Bronchial epithelial cell (primary cell): ENCODE measurements at regions not wholly inside any gene's neighbourhood (a gene's known extent, or its start where the extent isn't known, plus 50 kb on each side); places are given as distances from the start of the nearest gene placed in this dataset.
A peak's percentile ranks its signal among the peaks of the same experiment; 100 is the strongest.

ENCODE experiments used
- DNase-seq: peaks from one replicate; pipeline ENCODE4 v3.0.0-alpha.2; 2010; ENCODE audit warnings: low read depth
- FAIRE-seq: peaks from 2 replicates; lab custom pipeline; 2011; peaks lifted over from hg19 to GRCh38; lab: Jason Lieb, UNC
- H3K27me3 ChIP-seq: 2 replicates; pipeline ENCODE4 v1.5.1; 2011; ENCODE audit warnings: low read length; ENCODE audit not compliant: control insufficient read depth, insufficient read depth
- H3K36me3 ChIP-seq: 2 replicates; pipeline ENCODE4 v1.5.1; 2011; ENCODE audit warnings: low read length; ENCODE audit not compliant: control insufficient read depth, insufficient read depth
- H3K4me3 ChIP-seq: 2 replicates; pipeline ENCODE4 v1.5.1; 2011; ENCODE audit warnings: mild to moderate bottlenecking, low read depth, low read length, control low read depth
- CTCF ChIP-seq: IDR thresholded peaks from 2 replicates; pipeline ENCODE4 v1.5.1; 2011; ENCODE audit warnings: mild to moderate bottlenecking, moderate library complexity, low read length, control low read depth, inconsistent platforms; ENCODE audit not compliant: insufficient read depth, severe bottlenecking

DNA sequence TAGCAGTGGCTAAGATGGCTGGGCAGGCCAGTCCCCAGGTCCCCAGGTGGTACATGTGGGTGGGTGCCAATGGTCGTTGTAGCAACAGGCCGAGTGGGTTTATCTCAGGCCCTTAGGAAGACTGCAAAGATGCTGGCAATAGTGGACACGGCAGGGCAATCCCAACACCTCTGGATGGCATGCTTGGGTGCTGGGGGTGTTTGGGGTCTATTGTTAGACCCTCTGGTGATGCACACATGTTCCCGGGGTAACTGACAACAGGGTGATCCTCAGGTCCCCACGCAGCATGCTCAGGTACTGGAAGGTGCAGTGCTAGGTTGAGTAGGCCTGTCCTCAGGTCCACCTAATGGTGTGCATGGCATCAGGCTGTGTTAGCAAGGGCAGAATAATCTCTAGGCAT is 267.5 kb downstream of the ANKRD50 start:
- TF ChIP-seq CTCF: no peak
- Histone ChIP-seq H3K36me3 (no peaks in the 10 kb centered on the region), H3K4me3 (no peak overlapping the region), H3K27me3 (no peaks in the 10 kb centered on the region)
- peak; percentile 81 for FAIRE-seq
- no peak for DNase-seq

DNA sequence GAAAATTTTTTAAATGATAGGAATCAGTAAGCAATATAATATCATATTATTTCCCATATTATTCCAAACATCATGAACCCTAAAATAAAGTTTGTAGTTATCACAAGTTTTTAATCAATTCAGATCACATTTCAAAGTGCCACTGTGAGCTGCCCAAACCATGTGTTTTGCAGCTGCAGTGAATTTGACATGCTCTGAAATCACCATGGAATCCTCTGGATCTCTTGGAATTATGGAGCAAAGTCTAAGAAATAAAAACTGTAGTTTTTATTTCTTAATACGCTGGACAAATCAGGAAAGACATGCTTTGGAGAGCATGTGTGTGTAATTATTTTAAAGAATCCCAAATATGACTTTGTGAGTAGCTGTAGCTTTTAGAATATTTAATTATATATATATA is 262.7 kb downstream of the ANKRD50 start:
- no peak for FAIRE-seq
- no peak for TF ChIP-seq CTCF
- DNase-seq: no peak
- Histone ChIP-seq H3K27me3 (no peaks in the 10 kb centered on the region), H3K4me3 (no peak overlapping the region), H3K36me3 (no peaks in the 10 kb centered on the region)

DNA sequence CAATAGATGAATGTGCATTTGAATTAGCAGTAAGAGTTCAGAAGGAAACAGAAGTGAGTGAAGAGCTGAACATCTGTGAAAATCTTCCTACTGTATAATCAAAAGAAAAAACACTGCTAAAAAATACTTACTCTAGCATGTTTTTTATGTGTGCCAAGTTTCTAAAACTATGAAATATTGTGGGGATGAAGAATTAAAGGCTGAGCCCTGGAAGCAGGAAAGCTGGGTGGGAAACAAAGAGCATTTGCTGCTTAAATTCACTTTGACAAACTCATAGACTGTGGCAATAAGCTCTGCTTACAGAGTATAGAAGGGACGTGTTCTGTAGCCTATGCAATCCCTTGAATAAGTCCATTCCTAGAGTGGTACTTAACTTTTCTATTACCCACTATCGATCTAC is 261.7 kb downstream of the ANKRD50 start:
- H3K4me3 ChIP-seq: no peak overlapping the region
- H3K27me3 ChIP-seq: no peaks in the 10 kb centered on the region
- no peaks in the 10 kb centered on the region for H3K36me3 ChIP-seq
- no peak for TF ChIP-seq CTCF
- DNase-seq (no peak), FAIRE-seq (no peak)

DNA sequence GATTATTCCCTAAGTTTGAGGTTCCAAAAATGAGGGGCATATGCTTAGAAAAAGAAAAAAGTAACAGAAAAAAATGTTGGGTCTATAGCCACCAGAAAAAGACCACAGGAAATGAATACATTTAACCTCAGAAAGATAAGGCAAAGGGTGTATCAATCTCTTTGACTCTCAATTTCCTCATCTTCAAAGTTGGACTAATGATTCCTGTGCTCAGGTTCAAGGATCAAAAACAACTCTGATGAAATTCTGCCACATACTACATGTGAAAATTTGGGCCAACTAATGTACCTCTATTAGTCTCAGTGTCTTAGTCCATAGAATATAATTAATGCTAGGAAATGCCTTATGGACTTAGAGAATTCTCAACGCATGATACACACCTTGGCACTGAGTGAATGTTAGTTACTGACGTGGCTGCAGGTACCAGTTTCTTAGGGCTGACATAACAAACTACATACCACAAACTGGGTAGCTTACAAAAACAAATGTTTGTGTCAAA is 257.7 kb downstream of the ANKRD50 start:
- H3K4me3 ChIP-seq: no peak overlapping the region
- H3K36me3 ChIP-seq: no peaks in the 10 kb centered on the region
- FAIRE-seq: no peak
- no peak for TF ChIP-seq CTCF
- H3K27me3 ChIP-seq: no peaks in the 10 kb centered on the region
- peak; percentile 6 for DNase-seq

GRCh38 chr4:124455671-124456070 is 256.9 kb downstream of the ANKRD50 start:
- no peaks in the 10 kb centered on the region for H3K27me3 ChIP-seq
- FAIRE-seq (no peak), DNase-seq (no peak)
- no peak overlapping the region for H3K4me3 ChIP-seq
- no peak for TF ChIP-seq CTCF
- no peaks in the 10 kb centered on the region for H3K36me3 ChIP-seq

- H3K27me3 ChIP-seq: no peaks in the 10 kb centered on the region
- TF ChIP-seq CTCF: no peak
- no peak overlapping the region for H3K4me3 ChIP-seq
- no peaks in the 10 kb centered on the region for H3K36me3 ChIP-seq
- DNase-seq (no peak), FAIRE-seq (no peak)
Measured at GRCh38 chr4:124459196-124459940, 253.2 kb downstream of the ANKRD50 start.
